ENCODE measurements at regions not wholly inside any gene's neighbourhood (a gene's known extent, or its start where the extent isn't known, plus 50 kb on each side); places are given as distances from the start of the nearest gene placed in this dataset.

DNA sequence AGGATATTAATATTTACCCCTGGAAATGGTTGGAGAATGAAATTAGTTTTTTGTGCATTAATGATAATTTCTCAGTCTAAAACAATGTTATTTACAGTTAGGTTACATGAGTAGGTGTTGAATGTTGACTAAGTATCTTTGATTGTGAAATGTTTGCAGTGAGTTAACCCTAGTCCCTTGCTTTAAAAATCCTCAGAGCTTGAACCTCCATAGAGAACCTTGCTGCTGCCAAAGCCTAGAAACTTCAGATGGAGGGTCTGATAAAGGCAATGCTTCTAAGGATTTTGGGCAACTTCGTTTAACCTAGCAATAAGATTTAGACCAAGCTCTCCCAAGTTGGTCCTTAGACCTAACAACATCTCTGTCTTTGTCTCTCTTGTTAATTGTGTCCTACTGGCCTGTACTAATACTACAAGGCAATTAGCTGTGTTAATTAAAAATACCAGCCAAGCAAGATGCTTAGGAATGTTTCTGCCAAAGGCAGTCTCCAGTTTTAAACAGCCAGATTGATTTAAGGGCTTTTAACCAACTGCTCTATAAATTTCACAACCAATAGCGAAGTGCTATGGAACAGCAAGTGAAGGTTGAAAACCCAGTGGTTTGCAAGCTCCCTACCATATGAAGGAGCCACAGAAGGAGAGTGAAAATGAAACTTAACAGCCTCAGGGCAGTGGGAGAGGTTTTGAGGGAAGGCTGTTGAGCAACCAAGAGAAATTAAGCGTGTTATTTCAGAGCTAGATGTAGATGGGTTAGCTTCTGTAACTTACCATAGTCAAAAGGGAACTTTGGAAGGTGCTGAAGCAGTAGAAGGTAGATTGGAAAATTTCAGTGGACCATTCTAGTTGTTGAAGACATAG is 295.9 kb upstream of the ANO5 start:
- Histone ChIP-seq H3K27me3 (ENCODE audit: control insufficient read depth, insufficient read depth, low read length) (no peaks in the 10 kb centered on the region), H3K9ac (ENCODE audit: low read length) (no peak overlapping the region), H3K27ac (ENCODE audit: low read length) (no peak overlapping the region), H3K36me3 (ENCODE audit: control insufficient read depth, low read depth, low read length) (no peaks in the 10 kb centered on the region), H3K9me3 (ENCODE audit: control insufficient read depth, low read depth, low read length) (no peaks in the 10 kb centered on the region), H3K4me1 (ENCODE audit: control insufficient read depth, low read depth, low read length) (no peaks in the 10 kb centered on the region), H3K4me3 (ENCODE audit: low read length) (no peak overlapping the region)

GRCh38 chr11:21897752-21898151 is 295.1 kb upstream of the ANO5 start:
- Histone ChIP-seq H3K9me3 (ENCODE audit: control insufficient read depth, low read depth, low read length) (no peaks in the 10 kb centered on the region), H3K27ac (ENCODE audit: low read length) (no peak overlapping the region), H3K9ac (ENCODE audit: low read length) (no peak overlapping the region), H3K36me3 (ENCODE audit: control insufficient read depth, low read depth, low read length) (no peaks in the 10 kb centered on the region), H3K4me1 (ENCODE audit: control insufficient read depth, low read depth, low read length) (no peaks in the 10 kb centered on the region), H3K27me3 (ENCODE audit: control insufficient read depth, insufficient read depth, low read length) (no peaks in the 10 kb centered on the region), H3K4me3 (ENCODE audit: low read length) (no peak overlapping the region)

DNA sequence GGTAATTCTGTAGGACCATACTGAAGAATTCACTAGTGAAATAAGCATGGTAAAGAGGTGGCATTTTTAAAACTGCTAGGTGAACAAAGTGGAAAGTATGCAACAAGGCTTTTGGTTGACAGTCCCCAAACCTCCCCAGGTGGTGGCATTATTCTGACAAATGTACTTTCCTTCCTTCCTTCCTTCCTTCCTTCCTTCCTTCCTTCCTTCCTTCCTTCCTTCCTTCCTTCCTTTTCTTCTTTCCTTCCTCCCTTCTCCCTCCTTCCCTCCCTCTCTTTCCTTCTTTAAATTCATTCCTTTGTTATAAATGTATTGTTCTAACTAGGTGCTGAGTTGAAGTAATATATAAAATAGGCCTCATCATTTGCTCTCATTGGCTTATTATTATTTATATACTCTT is 284.7 kb upstream of the ANO5 start:
- Histone ChIP-seq H3K4me3 (ENCODE audit: low read length) (no peak overlapping the region), H3K9me3 (ENCODE audit: control insufficient read depth, low read depth, low read length) (no peaks in the 10 kb centered on the region), H3K36me3 (ENCODE audit: control insufficient read depth, low read depth, low read length) (no peaks in the 10 kb centered on the region), H3K27ac (ENCODE audit: low read length) (no peak overlapping the region), H3K9ac (ENCODE audit: low read length) (no peak overlapping the region), H3K4me1 (ENCODE audit: control insufficient read depth, low read depth, low read length) (peaks cover 6% of the 10 kb centered on the region), H3K27me3 (ENCODE audit: control insufficient read depth, insufficient read depth, low read length) (no peaks in the 10 kb centered on the region)

GRCh38 chr11:21909145-21909544 is 283.7 kb upstream of the ANO5 start:
- Histone ChIP-seq H3K9me3 (ENCODE audit: control insufficient read depth, low read depth, low read length) (no peaks in the 10 kb centered on the region), H3K9ac (ENCODE audit: low read length) (no peak overlapping the region), H3K36me3 (ENCODE audit: control insufficient read depth, low read depth, low read length) (no peaks in the 10 kb centered on the region), H3K27ac (ENCODE audit: low read length) (no peak overlapping the region), H3K27me3 (ENCODE audit: control insufficient read depth, insufficient read depth, low read length) (no peaks in the 10 kb centered on the region), H3K4me3 (ENCODE audit: low read length) (no peak overlapping the region), H3K4me1 (ENCODE audit: control insufficient read depth, low read depth, low read length) (peaks cover 6% of the 10 kb centered on the region)

DNA sequence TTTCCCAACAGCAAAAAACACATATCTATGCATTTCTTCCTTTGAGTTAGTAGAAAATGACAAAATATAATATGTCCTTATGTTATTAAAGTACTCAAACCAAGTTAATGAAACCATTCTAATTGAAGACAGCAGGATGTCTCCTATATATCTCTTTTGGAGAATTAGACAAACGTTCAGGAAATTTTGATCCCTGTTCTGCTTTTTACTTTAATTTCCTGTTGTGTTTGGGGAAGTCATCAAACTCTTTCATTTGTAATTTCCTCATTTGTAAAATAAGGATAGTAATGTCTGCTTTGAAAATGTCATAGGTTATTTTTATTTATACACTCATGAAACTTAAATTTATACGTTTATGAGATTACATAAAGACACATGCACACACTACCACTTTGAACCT is 281.8 kb upstream of the ANO5 start:
- Histone ChIP-seq H3K4me1 (ENCODE audit: control insufficient read depth, low read depth, low read length) (peaks cover 6% of the 10 kb centered on the region), H3K4me3 (ENCODE audit: low read length) (no peak overlapping the region), H3K27ac (ENCODE audit: low read length) (no peak overlapping the region), H3K9ac (ENCODE audit: low read length) (no peak overlapping the region), H3K9me3 (ENCODE audit: control insufficient read depth, low read depth, low read length) (no peaks in the 10 kb centered on the region), H3K36me3 (ENCODE audit: control insufficient read depth, low read depth, low read length) (no peaks in the 10 kb centered on the region), H3K27me3 (ENCODE audit: control insufficient read depth, insufficient read depth, low read length) (no peaks in the 10 kb centered on the region)

- Histone ChIP-seq H3K4me1 (ENCODE audit: control insufficient read depth, low read depth, low read length) (peaks cover 6% of the 10 kb centered on the region), H3K9ac (ENCODE audit: low read length) (no peak overlapping the region), H3K9me3 (ENCODE audit: control insufficient read depth, low read depth, low read length) (no peaks in the 10 kb centered on the region), H3K27ac (ENCODE audit: low read length) (no peak overlapping the region), H3K36me3 (ENCODE audit: control insufficient read depth, low read depth, low read length) (no peaks in the 10 kb centered on the region), H3K4me3 (ENCODE audit: low read length) (no peak overlapping the region), H3K27me3 (ENCODE audit: control insufficient read depth, insufficient read depth, low read length) (no peaks in the 10 kb centered on the region)
Measured at GRCh38 chr11:21912285-21912684, 280.6 kb upstream of the ANO5 start.

DNA sequence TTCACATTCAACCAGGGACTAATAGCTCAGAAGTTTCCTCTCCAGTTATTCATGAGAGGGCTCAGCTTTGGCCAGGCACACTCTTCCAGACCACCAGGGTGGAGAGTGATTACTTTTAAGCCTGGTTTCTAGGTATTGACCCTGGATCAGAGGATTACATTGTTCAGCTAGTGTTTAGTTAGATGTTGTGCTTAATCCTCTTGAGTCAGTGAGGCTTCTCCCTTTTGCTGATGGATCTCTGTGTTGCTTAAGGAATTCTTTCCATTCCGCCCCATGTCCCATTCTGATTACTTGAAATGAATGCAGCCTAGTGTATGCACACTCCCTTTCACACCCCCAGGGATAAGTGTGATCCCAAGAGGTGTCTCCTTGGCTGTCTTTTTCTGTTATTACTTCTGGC is 271.7 kb upstream of the ANO5 start:
- no peak overlapping the region for H3K27ac ChIP-seq (ENCODE audit: low read length)
- no peak overlapping the region for H3K4me3 ChIP-seq (ENCODE audit: low read length)
- H3K9me3 ChIP-seq (ENCODE audit: control insufficient read depth, low read depth, low read length): no peaks in the 10 kb centered on the region
- H3K27me3 ChIP-seq (ENCODE audit: control insufficient read depth, insufficient read depth, low read length): no peaks in the 10 kb centered on the region
- H3K9ac ChIP-seq (ENCODE audit: low read length): no peak overlapping the region
- H3K36me3 ChIP-seq (ENCODE audit: control insufficient read depth, low read depth, low read length): no peaks in the 10 kb centered on the region
- H3K4me1 ChIP-seq (ENCODE audit: control insufficient read depth, low read depth, low read length): no peaks in the 10 kb centered on the region

DNA sequence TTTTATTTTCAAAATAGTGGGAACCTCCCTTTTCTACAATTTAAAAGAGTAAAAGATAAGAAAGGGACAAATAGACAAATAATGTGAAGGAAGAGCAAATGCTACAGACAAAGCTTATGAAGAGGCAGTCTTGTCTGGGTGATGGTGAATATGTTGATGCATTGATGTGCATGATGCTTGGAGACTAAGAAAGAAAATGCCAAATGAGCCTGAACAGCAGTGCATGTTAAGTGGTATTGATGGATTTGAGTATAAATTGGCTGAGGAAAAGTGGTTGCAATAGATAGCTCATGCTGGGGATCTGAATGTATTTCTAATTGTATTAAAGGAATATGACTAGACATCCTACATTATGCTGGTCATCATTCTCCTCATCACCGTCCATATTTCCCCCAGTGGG is 268.6 kb upstream of the ANO5 start:
- Histone ChIP-seq H3K36me3 (ENCODE audit: control insufficient read depth, low read depth, low read length) (no peaks in the 10 kb centered on the region), H3K4me3 (ENCODE audit: low read length) (no peak overlapping the region), H3K4me1 (ENCODE audit: control insufficient read depth, low read depth, low read length) (no peaks in the 10 kb centered on the region), H3K9ac (ENCODE audit: low read length) (no peak overlapping the region), H3K27me3 (ENCODE audit: control insufficient read depth, insufficient read depth, low read length) (no peaks in the 10 kb centered on the region), H3K27ac (ENCODE audit: low read length) (no peak overlapping the region), H3K9me3 (ENCODE audit: control insufficient read depth, low read depth, low read length) (no peaks in the 10 kb centered on the region)

DNA sequence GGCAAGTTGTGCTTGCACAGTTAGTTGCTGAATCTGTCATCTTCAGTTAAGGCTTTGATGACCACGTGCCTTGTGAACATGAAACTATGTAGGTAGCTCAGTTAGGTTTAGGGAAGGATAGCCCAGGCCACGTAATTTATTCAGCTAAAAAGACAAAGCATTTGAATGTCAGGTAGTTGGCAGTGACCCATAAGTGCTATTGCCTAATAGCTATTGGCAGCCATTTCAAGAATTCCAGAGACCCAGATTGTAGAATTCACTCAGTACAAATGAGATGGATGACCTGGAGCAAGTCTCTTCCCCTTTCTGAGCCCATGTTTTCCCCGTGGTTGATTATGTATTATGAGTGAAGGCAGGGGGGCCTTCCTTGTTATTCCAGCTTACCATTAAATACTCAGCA is 265.3 kb upstream of the ANO5 start:
- no peaks in the 10 kb centered on the region for H3K27me3 ChIP-seq (ENCODE audit: control insufficient read depth, insufficient read depth, low read length)
- no peak overlapping the region for H3K4me3 ChIP-seq (ENCODE audit: low read length)
- no peak overlapping the region for H3K27ac ChIP-seq (ENCODE audit: low read length)
- no peaks in the 10 kb centered on the region for H3K36me3 ChIP-seq (ENCODE audit: control insufficient read depth, low read depth, low read length)
- H3K9ac ChIP-seq (ENCODE audit: low read length): no peak overlapping the region
- no peaks in the 10 kb centered on the region for H3K4me1 ChIP-seq (ENCODE audit: control insufficient read depth, low read depth, low read length)
- H3K9me3 ChIP-seq (ENCODE audit: control insufficient read depth, low read depth, low read length): no peaks in the 10 kb centered on the region

- H3K9me3 ChIP-seq (ENCODE audit: control insufficient read depth, low read depth, low read length): no peaks in the 10 kb centered on the region
- H3K9ac ChIP-seq (ENCODE audit: low read length): no peak overlapping the region
- no peak overlapping the region for H3K4me3 ChIP-seq (ENCODE audit: low read length)
- H3K27me3 ChIP-seq (ENCODE audit: control insufficient read depth, insufficient read depth, low read length): no peaks in the 10 kb centered on the region
- H3K4me1 ChIP-seq (ENCODE audit: control insufficient read depth, low read depth, low read length): no peaks in the 10 kb centered on the region
- no peaks in the 10 kb centered on the region for H3K36me3 ChIP-seq (ENCODE audit: control insufficient read depth, low read depth, low read length)
- H3K27ac ChIP-seq (ENCODE audit: low read length): no peak overlapping the region
Measured at GRCh38 chr11:21928847-21929246, 264.0 kb upstream of the ANO5 start.

DNA sequence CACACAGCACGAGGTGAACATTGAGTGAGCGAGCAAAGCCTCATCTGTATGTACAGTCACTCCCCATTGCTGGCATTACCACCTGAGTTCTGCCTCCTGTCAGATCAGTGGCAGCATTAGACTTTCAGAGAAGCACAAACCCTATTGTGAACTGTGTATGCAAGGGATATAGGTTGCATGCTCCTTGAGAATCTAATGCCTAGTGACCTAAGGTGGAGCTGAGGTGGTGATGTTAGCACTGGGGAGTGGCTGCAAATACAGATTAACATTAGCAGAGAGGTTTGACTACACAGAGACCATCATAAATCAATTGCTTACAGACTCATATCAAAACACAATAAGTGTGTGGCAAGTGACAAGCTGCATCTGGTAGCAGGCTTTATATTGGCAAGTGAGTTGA is 262.5 kb upstream of the ANO5 start:
- H3K9ac ChIP-seq (ENCODE audit: low read length): no peak overlapping the region
- no peaks in the 10 kb centered on the region for H3K4me1 ChIP-seq (ENCODE audit: control insufficient read depth, low read depth, low read length)
- H3K9me3 ChIP-seq (ENCODE audit: control insufficient read depth, low read depth, low read length): no peaks in the 10 kb centered on the region
- no peak overlapping the region for H3K27ac ChIP-seq (ENCODE audit: low read length)
- no peak overlapping the region for H3K4me3 ChIP-seq (ENCODE audit: low read length)
- no peaks in the 10 kb centered on the region for H3K36me3 ChIP-seq (ENCODE audit: control insufficient read depth, low read depth, low read length)
- no peaks in the 10 kb centered on the region for H3K27me3 ChIP-seq (ENCODE audit: control insufficient read depth, insufficient read depth, low read length)

DNA sequence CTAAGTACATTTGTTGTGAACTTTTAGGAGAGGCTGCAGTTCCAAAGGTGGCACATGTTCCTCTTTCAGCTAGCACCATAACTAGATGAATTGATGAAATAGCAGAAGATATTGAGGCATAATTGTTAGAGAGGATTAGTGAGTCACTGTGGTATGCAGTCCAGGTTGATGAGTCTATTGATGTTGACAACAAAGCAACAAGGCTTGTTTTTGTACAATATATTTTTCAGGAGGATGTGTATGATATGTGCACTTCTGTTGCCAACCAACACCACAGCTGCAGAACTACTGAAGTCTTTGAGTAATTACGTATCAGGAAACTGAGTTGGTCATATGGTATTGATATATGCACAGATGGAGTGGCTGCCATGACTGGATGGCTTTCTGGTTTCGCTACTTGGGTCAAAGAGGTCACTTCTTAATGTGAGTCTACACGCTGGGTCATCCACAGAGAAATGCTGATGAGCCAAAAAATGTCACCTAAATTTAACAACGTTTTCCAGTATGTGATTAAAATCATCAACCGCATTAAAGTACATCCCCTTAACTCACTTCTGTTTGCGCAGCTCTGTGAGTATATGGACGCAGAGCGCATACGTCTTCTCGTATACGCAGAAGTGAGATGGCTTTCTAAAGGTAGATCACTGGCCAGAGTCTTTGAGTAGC is 261.3 kb upstream of the ANO5 start:
- H3K36me3 ChIP-seq (ENCODE audit: control insufficient read depth, low read depth, low read length): no peaks in the 10 kb centered on the region
- H3K4me3 ChIP-seq (ENCODE audit: low read length): no peak overlapping the region
- no peaks in the 10 kb centered on the region for H3K9me3 ChIP-seq (ENCODE audit: control insufficient read depth, low read depth, low read length)
- no peak overlapping the region for H3K27ac ChIP-seq (ENCODE audit: low read length)
- H3K4me1 ChIP-seq (ENCODE audit: control insufficient read depth, low read depth, low read length): no peaks in the 10 kb centered on the region
- H3K9ac ChIP-seq (ENCODE audit: low read length): no peak overlapping the region
- no peaks in the 10 kb centered on the region for H3K27me3 ChIP-seq (ENCODE audit: control insufficient read depth, insufficient read depth, low read length)

All from iPS-18a (cell line).